BLaER1 (cell line): ENCODE measurements at regions not wholly inside any gene's neighbourhood (a gene's known extent, or its start where the extent isn't known, plus 50 kb on each side); places are given as distances from the start of the nearest gene placed in this dataset.

Source experiments
- H3K27ac ChIP-seq: shearing (Covaris generic); formaldehyde crosslinking; 2 replicates; pipeline ENCODE4 v1.8.1; 2022
- H3K27me3 ChIP-seq: shearing (Covaris generic); formaldehyde crosslinking; 2 replicates; pipeline ENCODE4 v1.8.1; 2022
- H3K36me3 ChIP-seq: shearing (Covaris generic); formaldehyde crosslinking; 2 replicates; pipeline ENCODE4 v1.8.1; 2022
- H3K4me1 ChIP-seq: shearing (Covaris generic); formaldehyde crosslinking; 2 replicates; pipeline ENCODE4 v1.8.1; 2022
- H3K4me2 ChIP-seq: shearing (Covaris generic); formaldehyde crosslinking; 2 replicates; pipeline ENCODE4 v1.8.1; 2022
- H3K4me3 ChIP-seq: shearing (Covaris generic); formaldehyde crosslinking; 2 replicates; pipeline ENCODE4 v1.8.1; 2022
- H3K9ac ChIP-seq: shearing (Covaris generic); formaldehyde crosslinking; 2 replicates; pipeline ENCODE4 v1.8.1; 2022
- H3K9me3 ChIP-seq: shearing (Covaris generic); formaldehyde crosslinking; 2 replicates; pipeline ENCODE4 v1.8.1; 2022
- H4K20me1 ChIP-seq: shearing (Covaris generic); formaldehyde crosslinking; 2 replicates; pipeline ENCODE4 v1.8.1; 2022
- Cebpa-rat ChIP-seq: shearing (Covaris generic); IDR thresholded peaks from 2 replicates; pipeline ENCODE4 v1.8.1; 2022

DNA sequence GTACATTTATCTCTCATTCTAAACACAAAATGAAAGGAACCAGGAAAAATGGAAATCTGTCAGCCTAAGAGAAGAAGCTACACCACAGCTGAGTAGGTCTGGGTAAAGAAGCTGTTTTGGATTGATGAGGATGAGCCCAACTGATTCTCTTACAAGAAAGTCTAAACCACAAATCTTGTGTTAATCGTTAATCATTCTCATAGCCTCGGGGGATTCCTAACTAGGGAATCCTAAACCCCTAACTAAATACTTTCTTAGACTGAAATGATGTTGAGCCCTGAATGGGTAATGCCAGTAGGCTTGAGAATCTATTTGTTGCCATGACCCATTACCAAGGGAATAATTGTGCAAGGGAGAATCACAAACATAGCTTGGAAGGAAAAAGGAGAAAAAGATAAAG is 327.5 kb upstream of the SPRY2 start:
- no peaks in the 10 kb centered on the region for H4K20me1 ChIP-seq

DNA sequence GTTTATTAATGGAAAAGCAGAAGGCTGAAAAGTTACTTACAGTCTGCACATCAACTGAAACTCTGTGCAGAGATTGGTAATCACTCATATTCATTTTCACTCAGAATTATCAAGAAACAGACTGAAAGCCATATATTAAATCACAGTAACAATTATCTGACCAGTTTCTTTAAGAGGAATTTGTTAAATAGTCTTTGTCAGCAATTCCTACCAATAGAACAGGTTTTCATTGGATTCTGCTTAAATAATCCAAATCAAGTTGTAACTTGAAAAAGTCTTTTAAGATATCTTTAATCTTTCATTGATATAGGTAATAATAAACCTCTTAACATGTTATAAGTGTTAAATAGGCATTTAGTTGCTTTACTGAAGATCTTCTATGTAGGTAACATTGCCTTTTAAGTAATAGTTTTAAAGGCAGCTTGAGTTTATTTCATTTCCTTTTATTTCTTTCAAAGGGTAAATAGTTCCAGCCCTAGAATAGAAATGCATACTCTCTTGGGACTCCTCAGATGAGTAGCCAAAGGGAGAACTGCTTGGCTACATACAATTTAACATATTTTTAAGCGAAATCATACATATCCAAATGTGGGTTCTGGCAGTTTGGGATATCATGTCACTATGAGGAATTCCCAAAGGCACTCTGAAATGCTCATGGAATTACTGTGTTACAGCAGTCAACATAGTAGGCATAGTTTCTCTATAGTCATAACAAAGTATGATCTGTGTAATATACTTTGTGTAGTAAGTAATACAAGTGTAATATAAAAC is 326.0 kb upstream of the SPRY2 start:
- Histone ChIP-seq H3K4me3 (no peak overlapping the region), H3K4me2 (peak overlapping the region; percentile 59), H4K20me1 (no peaks in the 10 kb centered on the region), H3K4me1 (peaks cover 45% of the 10 kb centered on the region), H3K9me3 (peaks cover 6% of the 10 kb centered on the region), H3K27ac (no peak overlapping the region), H3K9ac (no peak overlapping the region), H3K36me3 (no peaks in the 10 kb centered on the region), H3K27me3 (no peaks in the 10 kb centered on the region)
- no peak for TF ChIP-seq Cebpa-rat

More for the DNA sequence above, 327.5 kb upstream of the SPRY2 start:
- no peak for TF ChIP-seq Cebpa-rat
- Histone ChIP-seq H3K4me2 (no peak overlapping the region), H3K9me3 (peaks cover 15% of the 10 kb centered on the region), H3K36me3 (no peaks in the 10 kb centered on the region), H3K4me1 (peaks cover 45% of the 10 kb centered on the region), H3K9ac (no peak overlapping the region), H3K4me3 (no peak overlapping the region), H3K27me3 (no peaks in the 10 kb centered on the region), H3K27ac (no peak overlapping the region)

DNA sequence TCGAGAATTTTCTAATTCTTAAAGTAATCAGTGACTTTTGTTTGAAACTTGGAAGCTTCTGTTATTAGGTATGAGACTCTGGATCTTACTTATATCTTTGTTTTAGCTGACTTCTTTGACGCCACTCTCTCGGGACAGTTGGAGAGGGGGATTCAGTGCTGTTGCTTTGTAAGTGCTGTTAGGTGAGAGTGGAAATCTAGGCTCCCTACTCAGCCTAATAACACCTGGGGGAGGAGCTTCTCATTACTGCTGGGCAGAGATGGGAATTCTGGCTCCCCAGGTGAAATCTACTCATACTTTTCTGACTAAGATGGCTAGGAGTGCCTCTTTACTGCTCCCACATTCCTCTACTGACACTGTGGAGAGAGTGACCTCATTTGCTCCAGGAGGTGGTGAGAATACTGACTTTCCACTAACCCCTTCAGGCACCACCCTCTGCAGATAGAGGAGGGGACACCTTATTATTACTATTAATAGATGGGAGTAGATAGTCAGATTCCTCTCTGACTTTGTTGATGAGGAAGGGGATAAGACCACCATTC is 324.9 kb upstream of the SPRY2 start:
- Histone ChIP-seq H3K36me3 (no peaks in the 10 kb centered on the region), H3K4me3 (no peak overlapping the region), H3K9me3 (no peaks in the 10 kb centered on the region), H3K4me2 (peak overlapping the region; percentile 32; the same call in 1 of the 2 replicates), H3K4me1 (peaks cover 45% of the 10 kb centered on the region), H3K27ac (no peak overlapping the region), H3K27me3 (no peaks in the 10 kb centered on the region), H3K9ac (no peak overlapping the region), H4K20me1 (no peaks in the 10 kb centered on the region)
- no peak for TF ChIP-seq Cebpa-rat

DNA sequence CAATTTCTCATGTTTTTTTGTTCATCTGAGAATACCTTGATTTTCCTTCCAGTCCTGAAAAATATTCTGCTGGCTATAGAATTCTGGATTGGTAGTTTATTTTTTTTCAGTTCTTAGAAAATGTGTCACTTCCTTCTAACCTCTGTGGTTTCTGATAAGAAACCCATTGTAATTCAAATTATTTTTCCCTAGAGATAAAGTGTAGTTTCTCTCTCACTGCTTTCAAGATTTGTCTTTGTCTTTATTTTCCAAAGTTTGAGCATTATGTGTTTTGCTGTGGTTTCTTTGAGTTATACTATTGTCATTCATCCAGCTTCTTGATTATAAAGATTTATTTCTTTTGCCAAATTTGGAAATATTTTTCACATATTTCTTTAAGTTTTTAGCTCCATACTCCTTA is 324.0 kb upstream of the SPRY2 start:
- H3K4me1 ChIP-seq: peaks cover 45% of the 10 kb centered on the region
- H3K27me3 ChIP-seq: no peaks in the 10 kb centered on the region
- TF ChIP-seq Cebpa-rat: no peak
- H4K20me1 ChIP-seq: no peaks in the 10 kb centered on the region
- H3K36me3 ChIP-seq: no peaks in the 10 kb centered on the region
- H3K4me3 ChIP-seq: no peak overlapping the region
- H3K4me2 ChIP-seq: peak overlapping the region; percentile 32; the same call in 1 of the 2 replicates
- H3K27ac ChIP-seq: no peak overlapping the region
- no peak overlapping the region for H3K9ac ChIP-seq
- no peaks in the 10 kb centered on the region for H3K9me3 ChIP-seq

DNA sequence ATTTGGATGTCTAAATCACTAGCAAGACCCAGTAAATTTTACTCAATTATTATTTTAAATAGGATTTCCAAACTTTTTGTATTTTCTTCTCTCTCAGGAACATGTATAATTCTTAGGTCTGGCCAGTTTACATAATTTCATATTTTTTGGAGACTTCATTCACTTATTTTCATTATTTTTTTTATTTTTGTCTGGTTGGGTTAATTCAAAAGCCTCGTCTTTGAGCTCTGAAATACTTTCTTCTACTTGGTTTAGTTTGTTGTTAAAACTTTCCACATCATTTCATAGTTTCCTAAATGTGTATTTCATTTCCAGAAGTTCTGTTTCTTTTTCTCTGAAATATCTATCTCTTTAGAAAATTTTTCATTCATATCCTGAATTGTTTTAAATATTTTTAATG is 322.9 kb upstream of the SPRY2 start:
- Histone ChIP-seq H3K4me3 (no peak overlapping the region), H3K4me2 (no peak overlapping the region), H4K20me1 (no peaks in the 10 kb centered on the region), H3K36me3 (no peaks in the 10 kb centered on the region), H3K27me3 (no peaks in the 10 kb centered on the region), H3K9me3 (peaks cover 4% of the 10 kb centered on the region), H3K9ac (no peak overlapping the region), H3K4me1 (peaks cover 45% of the 10 kb centered on the region), H3K27ac (no peak overlapping the region)
- no peak for TF ChIP-seq Cebpa-rat

DNA sequence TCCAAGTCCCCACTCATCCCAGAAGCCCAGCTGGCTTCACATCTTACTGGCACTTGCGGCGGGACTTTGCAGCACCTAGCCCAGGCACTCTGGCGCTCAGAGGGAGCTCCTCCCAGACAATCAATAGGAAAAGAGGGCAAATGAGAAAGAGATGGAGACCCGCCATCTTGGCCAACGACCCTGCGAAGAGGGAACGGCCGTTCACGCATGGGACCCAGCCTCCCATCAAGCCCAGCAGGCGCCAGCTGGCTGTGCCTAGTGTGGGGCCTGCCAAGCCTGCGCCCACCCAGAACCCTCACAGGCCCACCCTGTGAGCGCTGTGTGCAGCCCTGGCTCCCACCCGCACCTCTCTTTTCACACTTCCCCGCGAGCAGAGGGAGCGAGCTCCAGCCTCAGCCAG is 317.8 kb upstream of the SPRY2 start:
- H4K20me1 ChIP-seq: no peaks in the 10 kb centered on the region
- no peaks in the 10 kb centered on the region for H3K4me1 ChIP-seq
- no peak overlapping the region for H3K4me2 ChIP-seq
- no peaks in the 10 kb centered on the region for H3K36me3 ChIP-seq
- H3K4me3 ChIP-seq: no peak overlapping the region
- no peak overlapping the region for H3K9ac ChIP-seq
- H3K27ac ChIP-seq: no peak overlapping the region
- TF ChIP-seq Cebpa-rat: no peak
- peaks cover 24% of the 10 kb centered on the region for H3K9me3 ChIP-seq
- H3K27me3 ChIP-seq: no peaks in the 10 kb centered on the region

DNA sequence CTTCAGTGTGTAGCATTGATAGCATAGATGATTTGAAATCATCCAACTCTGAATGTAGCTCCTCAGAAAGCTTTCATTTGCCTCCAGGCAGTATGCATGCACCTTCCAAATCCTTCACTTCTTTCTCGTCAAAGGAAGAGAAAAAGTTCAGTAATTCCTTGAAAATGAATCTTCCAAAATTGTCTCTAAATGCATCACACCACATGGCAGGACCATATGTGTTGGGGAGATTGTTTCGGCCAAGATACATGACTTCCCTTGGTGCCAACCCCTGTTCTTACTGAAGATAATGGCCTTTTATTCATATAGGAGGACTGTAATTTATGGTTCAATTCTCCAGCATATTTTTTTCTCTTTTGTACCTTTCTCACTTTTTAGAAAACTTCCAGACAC is 315.6 kb upstream of the SPRY2 start:
- peaks cover 24% of the 10 kb centered on the region for H3K9me3 ChIP-seq
- no peak for TF ChIP-seq Cebpa-rat

DNA sequence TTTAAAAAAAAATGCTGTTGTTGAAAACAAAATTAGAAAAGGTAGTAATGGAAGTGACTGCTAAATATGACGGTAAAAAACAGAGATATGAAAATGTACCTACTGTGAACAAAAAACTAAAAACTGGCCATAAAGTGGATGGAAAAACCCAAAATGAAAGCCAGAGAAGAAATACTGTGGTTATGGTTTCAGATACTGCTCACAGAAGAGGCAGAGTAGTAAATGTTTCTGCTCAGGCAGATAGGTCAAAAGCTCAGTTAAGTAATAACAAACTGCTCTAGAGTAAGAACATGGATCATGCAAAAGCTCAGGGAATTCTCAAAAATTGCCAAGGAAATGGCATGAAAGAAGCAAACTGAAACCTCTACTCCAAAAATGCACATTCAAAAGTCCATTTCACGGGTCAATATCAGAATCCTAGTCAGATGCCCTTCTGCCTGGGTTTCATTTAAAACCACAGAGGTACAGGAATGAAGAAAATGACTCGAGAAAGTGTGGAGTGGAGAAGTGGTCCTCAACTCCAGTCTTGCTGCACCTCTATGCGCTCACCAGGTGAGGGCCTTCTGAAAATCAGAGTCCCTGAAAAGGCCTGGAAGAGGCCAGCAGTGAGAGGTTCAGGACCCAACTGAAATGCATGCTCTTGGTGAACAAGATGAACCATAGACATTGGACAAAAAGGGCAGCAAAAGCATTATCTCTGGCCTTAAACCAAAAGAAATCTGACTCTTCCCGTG is 315.0 kb upstream of the SPRY2 start:
- no peak overlapping the region for H3K9ac ChIP-seq
- H4K20me1 ChIP-seq: no peaks in the 10 kb centered on the region
- H3K4me2 ChIP-seq: no peak overlapping the region
- no peak overlapping the region for H3K4me3 ChIP-seq
- no peaks in the 10 kb centered on the region for H3K4me1 ChIP-seq
- H3K27ac ChIP-seq: no peak overlapping the region
- H3K36me3 ChIP-seq: no peaks in the 10 kb centered on the region
- H3K27me3 ChIP-seq: no peaks in the 10 kb centered on the region
- TF ChIP-seq Cebpa-rat: no peak
- peaks cover 24% of the 10 kb centered on the region for H3K9me3 ChIP-seq

More for the DNA sequence above, 315.6 kb upstream of the SPRY2 start:
- no peak overlapping the region for H3K9ac ChIP-seq
- no peak overlapping the region for H3K4me3 ChIP-seq
- H4K20me1 ChIP-seq: no peaks in the 10 kb centered on the region
- H3K27ac ChIP-seq: no peak overlapping the region
- H3K4me1 ChIP-seq: no peaks in the 10 kb centered on the region
- H3K36me3 ChIP-seq: no peaks in the 10 kb centered on the region
- H3K4me2 ChIP-seq: no peak overlapping the region
- H3K27me3 ChIP-seq: no peaks in the 10 kb centered on the region

DNA sequence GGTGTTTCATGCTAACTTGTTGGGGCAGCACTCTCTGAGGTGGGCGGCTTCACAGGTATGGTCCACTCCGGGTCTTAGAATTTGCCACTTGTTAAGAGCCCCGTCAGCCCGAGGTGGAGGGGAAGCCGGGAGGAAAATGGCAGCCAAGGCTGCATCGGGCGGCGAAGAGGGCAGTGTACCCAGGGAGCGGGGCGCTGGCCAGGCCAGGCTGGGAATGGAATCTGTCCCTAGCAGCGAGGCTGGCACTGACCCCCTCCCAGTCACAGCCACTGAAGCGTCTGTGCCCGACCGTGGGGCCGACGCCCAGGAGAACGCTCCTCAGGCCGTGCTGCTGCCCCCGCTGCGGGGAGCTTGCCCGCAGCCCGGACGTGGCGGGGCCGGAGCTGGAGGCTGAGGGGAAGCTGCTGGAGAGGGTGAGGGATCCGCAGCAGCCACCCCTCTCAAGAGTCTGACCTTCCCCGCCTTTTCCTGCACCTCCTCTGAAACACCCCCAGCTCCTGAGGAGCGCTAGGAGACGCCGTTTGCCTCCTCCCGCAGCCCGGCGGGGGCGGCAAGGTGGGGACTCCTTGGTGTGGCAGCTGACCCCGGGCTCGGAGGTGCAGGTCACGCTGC is 313.8 kb upstream of the SPRY2 start:
- no peaks in the 10 kb centered on the region for H3K4me1 ChIP-seq
- H3K36me3 ChIP-seq: no peaks in the 10 kb centered on the region
- no peak for TF ChIP-seq Cebpa-rat
- H3K9ac ChIP-seq: no peak overlapping the region
- H3K4me2 ChIP-seq: no peak overlapping the region
- H3K27me3 ChIP-seq: no peaks in the 10 kb centered on the region
- H3K9me3 ChIP-seq: peaks cover 24% of the 10 kb centered on the region
- no peak overlapping the region for H3K27ac ChIP-seq
- no peaks in the 10 kb centered on the region for H4K20me1 ChIP-seq
- H3K4me3 ChIP-seq: no peak overlapping the region

DNA sequence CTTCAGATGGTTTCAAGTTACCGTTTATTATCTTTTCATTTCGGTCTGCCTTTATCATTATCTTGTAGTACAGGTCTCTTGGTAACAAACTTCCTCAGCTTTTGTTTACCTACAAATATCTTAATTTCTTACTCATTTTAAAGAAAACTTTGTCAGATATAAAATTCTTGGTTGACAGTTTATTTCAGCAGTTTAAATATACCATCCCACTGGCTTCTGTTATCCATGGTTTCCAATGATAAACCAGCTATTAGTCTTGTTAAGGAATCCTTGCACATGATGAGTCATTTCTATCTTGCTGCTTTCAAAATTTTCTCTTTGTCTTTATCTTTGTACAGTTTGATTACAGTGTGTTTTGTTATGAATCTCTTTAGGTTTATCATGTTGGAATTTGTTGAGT is 308.3 kb upstream of the SPRY2 start:
- no peaks in the 10 kb centered on the region for H3K9me3 ChIP-seq
- H3K4me3 ChIP-seq: no peak overlapping the region
- no peak for TF ChIP-seq Cebpa-rat
- no peaks in the 10 kb centered on the region for H4K20me1 ChIP-seq
- H3K4me2 ChIP-seq: no peak overlapping the region
- no peak overlapping the region for H3K9ac ChIP-seq
- no peak overlapping the region for H3K27ac ChIP-seq
- H3K4me1 ChIP-seq: no peaks in the 10 kb centered on the region
- H3K27me3 ChIP-seq: no peaks in the 10 kb centered on the region
- H3K36me3 ChIP-seq: no peaks in the 10 kb centered on the region
